ENCODE measurements at regions not wholly inside any gene's neighbourhood (a gene's known extent, or its start where the extent isn't known, plus 50 kb on each side); places are given as distances from the start of the nearest gene placed in this dataset.

GRCh38 chr14:104341532-104342434 is 203.4 kb downstream of the KIF26A start:
- DNase-seq (ENCODE audit: low spot score) = no peak

GRCh38 chr14:104342435-104343293 is 204.3 kb downstream of the KIF26A start:
- DNase-seq (ENCODE audit: low spot score) = no peak

GRCh38 chr14:104343294-104343625 is 204.9 kb downstream of the KIF26A start:
- no peak for DNase-seq (ENCODE audit: low spot score)

- no peak for DNase-seq (ENCODE audit: low spot score)
Observed at GRCh38 chr14:104343690-104344640, 205.6 kb downstream of the KIF26A start.

GRCh38 chr14:104344818-104345620 is 206.6 kb downstream of the KIF26A start:
- DNase-seq (ENCODE audit: low spot score) = no peak

GRCh38 chr14:104345621-104346462 is 207.5 kb downstream of the KIF26A start:
- DNase-seq (ENCODE audit: low spot score) = no peak

GRCh38 chr14:104346608-104347007 is 208.2 kb downstream of the KIF26A start:
- no peak for DNase-seq (ENCODE audit: low spot score)

GRCh38 chr14:104348741-104349140 is 210.4 kb downstream of the KIF26A start:
- DNase-seq (ENCODE audit: low spot score) = no peak

GRCh38 chr14:104349950-104350349 is 211.6 kb downstream of the KIF26A start:
- no peak for DNase-seq (ENCODE audit: low spot score)

- DNase-seq (ENCODE audit: low spot score) = peak; percentile 95
Observed at GRCh38 chr14:104350463-104351185, 212.2 kb downstream of the KIF26A start.

- no peak for DNase-seq (ENCODE audit: low spot score)
Observed at GRCh38 chr14:104351849-104352492, 213.6 kb downstream of the KIF26A start.

GRCh38 chr14:104352493-104353220 is 214.3 kb downstream of the KIF26A start:
- no peak for DNase-seq (ENCODE audit: low spot score)

- DNase-seq (ENCODE audit: low spot score) = no peak
Observed at GRCh38 chr14:104353221-104353920, 215.0 kb downstream of the KIF26A start.

- no peak for DNase-seq (ENCODE audit: low spot score)
Observed at GRCh38 chr14:104353921-104354701, 215.7 kb downstream of the KIF26A start.

- DNase-seq (ENCODE audit: low spot score) = no peak
Observed at GRCh38 chr14:104355101-104356019, 217.0 kb downstream of the KIF26A start.

All from putamen (tissue), 1 donor.